Ecto neural progenitor cell (in vitro differentiated cells): ENCODE measurements at regions not wholly inside any gene's neighbourhood (a gene's known extent, or its start where the extent isn't known, plus 50 kb on each side); places are given as distances from the start of the nearest gene placed in this dataset.

ENCODE experiments used
- DNase-seq: peaks from one replicate; pipeline ENCODE4 v3.0.0-alpha.2; 2018; ENCODE audit warnings: low spot score

- DNase-seq: no peak
Observed at GRCh38 chr4:164405774-164406173, 348.2 kb upstream of the SMIM31 start.

DNA sequence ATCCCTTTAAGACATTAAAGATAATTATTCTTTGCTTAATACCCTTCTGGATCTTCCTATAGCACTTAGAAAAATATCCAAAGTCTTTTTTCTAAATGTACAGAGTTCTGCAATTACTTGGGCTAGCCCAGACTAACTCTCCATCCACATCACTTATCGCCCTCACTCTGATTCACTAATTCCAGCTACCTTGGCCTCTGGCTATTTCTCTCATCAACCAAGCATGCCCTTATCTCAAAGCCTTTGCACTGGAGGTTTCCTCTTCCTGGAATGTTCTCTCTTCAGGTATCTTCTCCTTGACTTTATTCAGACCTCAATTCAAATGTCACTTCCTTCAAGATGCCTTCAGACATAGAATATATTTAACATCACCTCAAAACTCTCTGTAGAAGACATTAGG is 345.1 kb upstream of the SMIM31 start:
- DNase-seq: no peak

- DNase-seq: no peak
Observed at GRCh38 chr4:164410401-164410800, 343.5 kb upstream of the SMIM31 start.

DNA sequence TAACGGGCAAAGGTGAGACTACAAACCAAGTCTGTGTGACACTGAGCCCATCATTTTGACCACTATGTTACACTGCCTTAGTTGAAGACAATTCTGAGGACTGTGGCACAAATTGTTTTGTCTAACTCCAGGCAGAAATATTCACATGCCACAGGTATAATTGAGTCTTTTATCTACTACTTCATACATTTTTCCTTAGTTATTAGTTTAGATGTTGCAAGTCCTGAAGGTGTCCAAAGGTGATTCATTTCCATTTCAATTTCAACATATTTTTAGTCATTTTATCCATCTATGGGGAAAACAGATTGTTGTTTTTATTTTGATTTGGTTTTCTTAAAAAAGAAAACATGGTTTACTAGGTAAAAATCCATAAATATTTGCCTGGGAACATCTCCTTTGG is 341.7 kb upstream of the SMIM31 start:
- no peak for DNase-seq

DNA sequence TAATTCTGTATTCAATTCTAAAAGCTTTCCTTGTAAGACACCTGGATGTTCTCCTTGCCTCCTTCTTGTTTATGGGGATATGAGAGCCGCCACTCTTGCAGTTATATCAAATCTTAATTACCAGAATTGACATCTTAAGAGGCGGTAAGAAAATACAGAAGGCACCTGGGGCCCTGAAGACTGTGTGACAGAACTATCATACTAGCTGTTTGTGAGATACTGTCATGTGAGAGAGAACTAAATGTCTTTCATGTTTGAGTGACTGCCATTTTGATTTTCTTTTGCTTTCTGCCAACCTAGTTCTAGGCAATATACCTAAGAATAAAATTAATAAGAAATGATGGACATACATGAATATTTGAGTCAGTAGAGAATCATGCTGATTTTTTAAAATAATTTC is 340.2 kb upstream of the SMIM31 start:
- DNase-seq: no peak

DNA sequence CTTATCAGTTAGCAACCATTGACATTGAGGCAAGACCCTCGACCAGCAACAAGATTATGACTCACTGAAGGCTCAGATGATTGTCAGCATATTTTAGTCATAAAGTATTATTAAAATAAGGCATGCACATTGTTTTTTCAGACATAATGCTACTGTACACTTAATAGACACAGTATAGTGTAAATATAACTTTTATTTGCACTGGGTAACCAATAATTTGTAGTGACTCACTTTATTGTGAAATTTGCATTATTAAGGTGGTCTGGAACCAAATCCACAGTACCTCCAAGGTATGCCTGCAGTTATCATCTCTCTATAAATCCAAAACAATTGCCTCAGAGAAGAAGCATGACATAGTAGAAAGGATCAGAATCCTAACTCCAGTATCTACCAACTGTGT is 330.1 kb upstream of the SMIM31 start:
- DNase-seq: no peak

DNA sequence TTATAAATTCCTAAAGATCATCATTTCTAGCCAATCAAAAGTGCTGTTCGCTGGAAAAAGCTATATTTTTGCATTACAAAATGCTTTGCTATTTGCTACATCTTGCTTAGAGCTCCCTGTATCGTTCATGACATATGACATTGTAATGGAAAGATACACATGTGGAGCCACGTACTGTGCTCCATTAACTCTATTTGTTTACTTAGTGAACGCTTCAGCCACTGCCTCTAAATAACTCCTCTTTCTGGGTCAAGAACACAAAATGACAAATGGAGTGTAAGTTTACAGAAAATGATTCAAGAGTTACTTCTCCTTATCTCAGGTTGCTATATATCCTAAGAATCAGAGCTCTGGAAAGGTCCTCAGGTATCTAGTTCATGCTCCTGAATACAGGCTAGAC is 329.1 kb upstream of the SMIM31 start:
- no peak for DNase-seq

- DNase-seq: no peak
Observed at GRCh38 chr4:164428561-164428960, 325.4 kb upstream of the SMIM31 start.

DNA sequence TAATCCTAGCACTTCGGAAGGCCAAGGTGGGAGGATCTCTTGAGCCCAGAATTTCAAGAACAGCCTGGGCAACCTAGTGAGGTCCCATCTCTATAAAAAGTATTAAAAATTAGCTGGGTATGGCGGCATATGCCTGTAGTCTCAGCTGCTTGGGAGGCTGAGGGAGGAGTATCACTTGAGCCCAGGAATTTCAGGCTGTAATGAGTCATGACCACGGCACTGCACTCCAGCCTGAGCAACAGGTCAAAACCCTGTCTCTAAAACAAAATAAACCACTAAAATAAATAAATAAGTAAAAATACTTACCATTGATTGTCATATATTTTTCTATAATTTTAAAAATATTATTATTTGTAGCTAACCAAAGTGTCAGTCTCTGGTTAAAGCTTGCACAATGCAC is 315.6 kb upstream of the SMIM31 start:
- no peak for DNase-seq

DNA sequence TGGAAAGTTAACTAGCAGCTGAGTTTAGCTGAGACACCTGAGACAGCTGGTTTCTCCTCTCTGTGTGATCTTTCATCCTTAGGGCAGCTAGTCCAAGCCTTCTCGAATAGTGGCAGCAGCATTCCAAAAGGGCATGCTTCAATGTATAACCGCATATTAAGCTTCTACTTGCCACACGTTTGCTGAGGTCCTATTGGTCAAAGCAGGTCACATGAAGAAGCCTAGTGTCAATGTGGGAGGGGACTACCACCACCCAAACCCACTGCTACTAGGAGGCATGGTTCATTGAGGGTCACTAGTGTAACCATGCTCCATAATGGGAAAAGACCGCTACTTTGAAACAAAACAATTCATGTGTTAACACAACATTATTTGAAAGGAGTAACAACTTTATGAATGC is 314.9 kb upstream of the SMIM31 start:
- DNase-seq: no peak

- no peak for DNase-seq
Observed at GRCh38 chr4:164440199-164440598, 313.7 kb upstream of the SMIM31 start.

DNA sequence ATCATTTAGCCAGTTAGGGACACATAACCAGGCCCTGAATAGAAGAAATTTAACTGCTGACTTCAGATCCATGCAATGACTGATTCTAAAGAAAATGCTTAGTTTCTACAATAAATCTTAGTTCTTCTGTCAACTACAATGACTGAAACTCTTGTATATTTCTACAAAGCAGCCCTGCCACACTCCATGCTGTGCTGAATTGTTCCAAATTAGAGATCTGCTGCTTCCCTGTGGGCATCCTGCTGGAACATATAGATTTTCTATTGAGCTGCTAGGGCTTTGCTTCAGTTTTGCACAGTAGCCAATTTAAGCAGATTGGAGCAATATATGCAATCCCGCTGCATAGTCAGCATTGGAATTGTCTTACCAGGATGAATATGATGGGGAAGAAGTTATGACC is 312.8 kb upstream of the SMIM31 start:
- no peak for DNase-seq

DNA sequence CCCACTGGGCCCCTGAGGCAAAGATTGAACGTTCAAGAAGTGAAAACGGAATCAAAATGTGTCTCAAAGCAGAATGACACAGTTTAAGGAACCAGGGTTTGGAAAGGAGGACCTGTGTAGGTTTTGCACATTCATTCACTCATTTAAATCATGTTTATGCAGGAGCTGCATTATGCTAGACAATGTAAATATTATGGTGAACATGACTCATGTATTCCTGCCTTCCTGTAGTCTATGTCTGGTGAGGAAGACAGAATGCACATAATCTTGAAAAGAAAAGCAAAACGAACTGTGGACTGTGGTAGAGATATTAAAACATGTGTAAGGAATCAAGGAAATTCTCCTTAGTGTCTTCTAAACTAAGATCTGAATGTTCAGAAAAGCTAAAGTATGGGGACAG is 311.8 kb upstream of the SMIM31 start:
- no peak for DNase-seq

- no peak for DNase-seq
Observed at GRCh38 chr4:164446516-164446915, 307.4 kb upstream of the SMIM31 start.

- no peak for DNase-seq
Observed at GRCh38 chr4:164461901-164462300, 292.0 kb upstream of the SMIM31 start.

DNA sequence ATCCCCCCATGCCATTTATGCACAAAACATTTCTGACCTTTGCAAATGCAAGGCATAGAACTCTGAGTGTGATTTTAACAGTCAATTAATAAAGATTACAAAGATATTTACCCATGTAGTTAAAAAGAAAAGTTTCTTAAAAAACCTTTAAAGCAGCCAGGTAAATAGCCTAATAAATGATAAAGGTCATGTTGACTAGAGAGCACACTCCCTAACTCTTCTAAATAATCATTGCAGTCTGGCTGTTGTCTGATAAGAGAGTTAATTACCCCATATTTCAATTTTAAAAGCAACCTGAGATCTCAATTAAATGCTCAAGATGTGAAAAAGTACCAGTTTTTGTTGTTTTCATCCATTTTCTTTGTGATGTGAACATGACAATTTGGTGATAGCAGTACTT is 291.5 kb upstream of the SMIM31 start:
- no peak for DNase-seq

- DNase-seq: no peak
Observed at GRCh38 chr4:164464313-164464712, 289.6 kb upstream of the SMIM31 start.

- DNase-seq: no peak
Observed at GRCh38 chr4:164467493-164467892, 286.4 kb upstream of the SMIM31 start.

- no peak for DNase-seq
Observed at GRCh38 chr4:164481306-164482091, 272.4 kb upstream of the SMIM31 start.

DNA sequence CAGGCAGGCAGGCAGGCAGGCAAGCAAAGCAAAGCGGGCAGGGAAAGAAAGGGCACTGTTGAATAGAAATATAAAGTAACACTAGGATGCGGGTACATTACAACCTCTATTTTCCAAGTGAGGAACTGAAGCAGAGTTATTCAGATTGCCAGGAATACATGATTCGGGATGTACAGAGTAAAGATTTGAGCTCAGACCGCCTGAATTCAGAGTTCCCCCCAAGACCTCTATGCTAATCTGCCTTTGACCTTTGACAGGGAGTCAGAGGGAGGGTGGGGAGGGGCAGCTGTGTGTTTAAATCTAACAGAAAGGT is 271.9 kb upstream of the SMIM31 start:
- DNase-seq: no peak

DNA sequence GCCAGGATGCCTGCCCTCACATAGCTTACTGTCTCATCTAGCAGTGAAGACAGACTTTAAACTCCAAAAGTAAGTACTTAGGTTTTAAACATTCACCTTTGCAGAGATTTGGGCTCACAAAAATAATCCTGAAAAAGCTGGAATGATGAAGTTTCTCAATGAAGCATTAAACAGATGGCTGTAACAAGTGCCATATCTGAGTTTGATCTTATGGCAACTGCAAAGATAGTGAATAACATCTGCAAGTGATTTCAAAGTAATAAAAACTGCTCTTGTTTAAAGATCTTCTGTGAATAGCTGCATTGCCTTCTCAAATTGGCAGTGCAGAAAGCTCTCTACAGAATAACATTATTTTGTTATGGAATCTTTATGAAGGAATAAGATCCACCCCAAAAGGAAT is 271.2 kb upstream of the SMIM31 start:
- DNase-seq: no peak

- DNase-seq: no peak
Observed at GRCh38 chr4:164483711-164484110, 270.2 kb upstream of the SMIM31 start.

DNA sequence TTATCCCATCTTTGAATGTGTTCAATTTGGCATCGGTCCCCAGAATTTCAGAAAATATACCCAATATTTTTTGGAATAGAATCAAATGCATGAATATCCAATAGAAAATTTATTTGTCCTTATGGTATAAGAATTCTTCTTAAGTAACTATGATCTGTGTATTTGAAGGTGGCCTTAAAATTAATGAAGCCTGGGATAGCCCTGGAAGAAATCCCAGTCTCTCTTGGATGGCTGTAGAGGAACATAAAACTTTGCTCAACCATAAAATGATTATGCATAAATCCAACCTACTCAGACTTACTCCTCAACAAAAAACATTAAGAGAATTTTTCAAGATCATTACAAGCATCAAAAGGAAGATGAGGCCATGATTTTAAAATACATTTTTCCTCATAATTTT is 269.4 kb upstream of the SMIM31 start:
- no peak for DNase-seq

DNA sequence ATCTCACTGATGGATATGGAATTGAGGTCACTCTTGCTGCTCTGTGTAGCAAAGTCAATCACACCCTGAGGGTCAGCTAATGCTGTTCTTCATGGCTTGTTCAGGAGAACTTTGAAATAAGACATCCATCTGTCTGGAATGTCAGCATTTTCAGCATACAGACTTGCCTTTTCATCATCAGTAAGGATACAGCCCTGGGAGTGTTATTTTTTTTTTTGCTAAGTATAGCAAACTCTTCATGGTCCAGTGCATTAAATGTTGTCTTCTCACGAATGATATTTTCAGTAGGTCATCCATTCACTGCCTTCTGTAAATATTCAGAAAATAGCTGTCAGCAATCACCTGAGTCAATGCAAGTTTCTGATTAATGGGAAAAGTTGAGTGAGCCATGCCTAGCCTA is 268.8 kb upstream of the SMIM31 start:
- DNase-seq: no peak

GRCh38 chr4:164488114-164488513 is 265.8 kb upstream of the SMIM31 start:
- DNase-seq: no peak
